ENCODE measurements at regions not wholly inside any gene's neighbourhood (a gene's known extent, or its start where the extent isn't known, plus 50 kb on each side); places are given as distances from the start of the nearest gene placed in this dataset.

- no peak for TF ChIP-seq POLR2A (IDR thresholded peaks at IDR 0.05)
- TF ChIP-seq, protein P1, sequence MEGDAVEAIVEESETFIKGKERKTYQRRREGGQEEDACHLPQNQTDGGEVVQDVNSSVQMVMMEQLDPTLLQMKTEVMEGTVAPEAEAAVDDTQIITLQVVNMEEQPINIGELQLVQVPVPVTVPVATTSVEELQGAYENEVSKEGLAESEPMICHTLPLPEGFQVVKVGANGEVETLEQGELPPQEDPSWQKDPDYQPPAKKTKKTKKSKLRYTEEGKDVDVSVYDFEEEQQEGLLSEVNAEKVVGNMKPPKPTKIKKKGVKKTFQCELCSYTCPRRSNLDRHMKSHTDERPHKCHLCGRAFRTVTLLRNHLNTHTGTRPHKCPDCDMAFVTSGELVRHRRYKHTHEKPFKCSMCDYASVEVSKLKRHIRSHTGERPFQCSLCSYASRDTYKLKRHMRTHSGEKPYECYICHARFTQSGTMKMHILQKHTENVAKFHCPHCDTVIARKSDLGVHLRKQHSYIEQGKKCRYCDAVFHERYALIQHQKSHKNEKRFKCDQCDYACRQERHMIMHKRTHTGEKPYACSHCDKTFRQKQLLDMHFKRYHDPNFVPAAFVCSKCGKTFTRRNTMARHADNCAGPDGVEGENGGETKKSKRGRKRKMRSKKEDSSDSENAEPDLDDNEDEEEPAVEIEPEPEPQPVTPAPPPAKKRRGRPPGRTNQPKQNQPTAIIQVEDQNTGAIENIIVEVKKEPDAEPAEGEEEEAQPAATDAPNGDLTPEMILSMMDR (IDR thresholded peaks at IDR 0.05): no peak
These were observed 447.4 kb upstream of the TUSC1 start for GRCh38 chr9:26125693-26126092.

All from body of pancreas (tissue), 4 donors.